HG03280 (cell line): ENCODE measurements at regions not wholly inside any gene's neighbourhood (a gene's known extent, or its start where the extent isn't known, plus 50 kb on each side); places are given as distances from the start of the nearest gene placed in this dataset.

ENCODE experiments used
- ATAC-seq: cut with Tn5 transposase; IDR thresholded peaks from one replicate; pipeline ENCODE4 v1.9.1; 2021; ENCODE audit warnings: mild to moderate bottlenecking, moderate library complexity; ENCODE audit not compliant: unreplicated experiment

DNA sequence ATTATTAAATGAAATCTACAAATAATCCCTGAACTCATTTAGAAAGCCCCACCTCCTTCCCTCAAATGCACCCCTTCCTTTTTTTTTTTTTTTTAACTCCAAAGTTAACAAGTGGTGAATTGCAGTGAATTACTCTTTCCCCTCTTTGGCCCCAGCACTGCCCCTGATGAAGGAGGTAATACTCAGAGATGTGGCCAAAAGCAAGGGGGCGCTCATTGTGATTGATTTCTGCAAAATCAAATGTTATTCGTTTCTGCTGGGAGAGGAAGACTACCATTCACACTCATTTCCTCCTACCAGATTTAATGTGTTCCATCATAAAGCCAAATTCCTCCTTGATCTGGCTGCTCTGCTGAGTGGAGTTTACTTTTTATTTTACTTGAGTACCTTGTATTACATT, 259.4 kb downstream of the GPD2 start:
- no peak for ATAC-seq

- ATAC-seq: no peak
Measured at GRCh38 chr2:156697906-156698305, 261.7 kb downstream of the GPD2 start.

- ATAC-seq: no peak
Measured at GRCh38 chr2:156700681-156701080, 264.5 kb downstream of the GPD2 start.

GRCh38 chr2:156702541-156702940, 266.4 kb downstream of the GPD2 start:
- no peak for ATAC-seq

GRCh38 chr2:156703642-156704041, 267.5 kb downstream of the GPD2 start:
- no peak for ATAC-seq

DNA sequence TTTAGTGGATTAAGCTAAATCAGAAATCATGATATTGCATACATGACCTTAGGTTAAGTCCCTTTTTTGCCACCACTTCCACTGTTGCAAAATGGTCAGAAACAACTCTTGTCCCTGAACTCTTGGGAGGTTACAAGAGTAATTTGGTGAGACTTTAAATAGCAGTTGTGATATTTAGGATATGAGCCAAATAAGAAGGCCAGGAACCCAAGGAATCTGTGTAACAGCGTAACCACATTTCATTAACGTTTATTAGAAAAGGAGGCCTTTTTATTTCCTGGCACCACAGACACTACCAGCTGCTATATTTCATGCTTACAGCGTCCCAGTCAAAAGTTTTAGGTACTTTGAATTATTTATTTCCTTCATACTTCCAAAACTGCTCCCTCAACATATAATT, 268.0 kb downstream of the GPD2 start:
- no peak for ATAC-seq

GRCh38 chr2:156704617-156705016, 268.4 kb downstream of the GPD2 start:
- no peak for ATAC-seq

GRCh38 chr2:156706576-156706975, 270.4 kb downstream of the GPD2 start:
- ATAC-seq: no peak

GRCh38 chr2:156708051-156708450, 271.9 kb downstream of the GPD2 start:
- ATAC-seq: no peak

- no peak for ATAC-seq
Measured at GRCh38 chr2:156709091-156709490, 272.9 kb downstream of the GPD2 start.

DNA sequence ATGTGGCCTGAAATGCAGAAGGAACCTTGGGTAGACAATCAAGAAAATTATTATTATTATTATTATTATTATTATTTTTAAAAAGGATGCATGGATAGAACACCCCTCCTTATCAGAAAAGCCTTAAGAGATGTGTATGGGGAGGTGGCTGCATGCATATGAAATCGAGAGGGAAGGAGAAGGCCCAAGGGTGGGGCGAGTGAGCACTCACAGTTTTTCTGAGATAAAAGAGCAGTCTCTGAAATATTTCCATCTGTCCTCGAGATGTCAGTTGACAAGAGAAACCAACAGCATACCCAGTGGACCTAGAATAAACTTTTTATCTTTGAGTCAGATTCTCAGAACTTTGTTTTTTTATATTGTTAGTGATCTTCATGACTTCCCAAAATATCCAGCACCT, 282.9 kb downstream of the GPD2 start:
- ATAC-seq: no peak

- no peak for ATAC-seq
Measured at GRCh38 chr2:156727867-156728266, 291.7 kb downstream of the GPD2 start.

DNA sequence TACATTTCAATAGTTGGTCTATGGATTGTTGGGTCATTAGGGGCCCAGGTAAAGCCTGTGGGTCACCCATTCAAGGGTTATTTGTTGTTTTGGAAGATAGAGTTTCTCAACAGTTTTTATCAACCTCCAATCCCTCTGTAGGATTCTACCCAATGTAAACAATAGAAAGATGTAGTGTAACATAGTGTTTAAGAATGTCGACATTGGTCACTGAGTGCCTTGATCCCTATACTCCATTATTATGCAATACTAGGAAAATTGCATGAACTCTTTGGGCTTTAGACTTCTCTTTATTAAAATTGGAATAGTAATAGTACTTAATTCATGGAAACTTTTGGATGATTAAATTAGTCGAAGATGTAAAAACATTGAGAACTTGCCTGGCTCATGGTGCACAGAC, 292.1 kb downstream of the GPD2 start:
- ATAC-seq: no peak

GRCh38 chr2:156731506-156731905, 295.3 kb downstream of the GPD2 start:
- no peak for ATAC-seq

DNA sequence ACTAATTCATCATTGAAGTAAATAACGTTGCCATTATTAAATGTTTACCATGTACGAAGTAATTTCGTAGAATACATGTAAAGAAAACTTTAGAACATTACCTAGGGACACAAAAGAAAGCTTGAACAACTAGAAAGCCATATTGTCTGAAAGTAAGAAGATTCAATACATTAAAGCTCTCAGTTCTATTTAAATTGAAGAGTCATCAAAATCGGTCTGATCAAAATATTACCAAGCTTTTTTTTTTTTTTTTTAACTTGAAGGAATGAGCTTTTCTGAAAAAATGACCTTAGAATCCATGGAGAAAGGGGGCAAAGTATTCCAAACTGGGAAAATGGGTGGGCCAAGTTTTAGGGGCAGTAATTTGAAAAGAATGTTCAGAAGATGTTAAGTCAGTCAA, 300.8 kb downstream of the GPD2 start:
- ATAC-seq: no peak

- no peak for ATAC-seq
Measured at GRCh38 chr2:156739301-156739700, 303.1 kb downstream of the GPD2 start.

DNA sequence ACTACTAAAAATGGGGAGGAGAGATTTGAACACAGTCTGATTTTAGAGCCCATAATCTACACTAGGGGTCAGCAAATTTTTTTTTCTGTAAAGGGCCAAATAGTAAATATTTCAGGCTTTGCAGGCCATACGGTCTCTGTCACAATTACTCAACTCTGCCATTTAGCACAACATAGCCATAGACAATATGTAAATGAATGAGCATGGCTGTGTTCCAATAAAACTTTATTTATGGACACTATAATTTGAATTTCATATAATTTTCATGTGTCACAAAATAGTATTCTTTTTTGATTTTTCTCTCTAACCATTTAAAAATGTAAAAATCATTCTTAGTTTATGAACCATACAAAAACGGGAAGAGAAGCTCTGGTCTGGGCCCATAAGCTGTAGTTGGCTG, 309.4 kb downstream of the GPD2 start:
- no peak for ATAC-seq

DNA sequence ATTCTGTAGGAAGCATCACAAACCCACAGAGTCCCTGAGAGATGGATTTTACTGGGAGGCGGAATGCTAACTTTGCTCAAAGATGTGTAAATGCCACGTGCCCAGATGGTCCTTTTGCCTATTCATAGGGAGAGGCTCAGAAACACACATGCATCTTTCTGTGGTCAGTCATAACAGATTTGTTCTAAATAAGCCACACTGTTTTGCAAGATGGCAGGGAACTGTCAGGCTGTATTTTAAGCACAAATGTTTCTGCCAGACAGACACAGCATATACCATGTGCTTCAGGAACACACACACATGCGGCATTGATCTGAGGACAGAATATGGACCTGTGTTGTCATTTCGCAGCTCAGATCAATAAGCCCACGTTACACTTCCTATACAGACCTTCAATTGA, 312.0 kb downstream of the GPD2 start:
- no peak for ATAC-seq

DNA sequence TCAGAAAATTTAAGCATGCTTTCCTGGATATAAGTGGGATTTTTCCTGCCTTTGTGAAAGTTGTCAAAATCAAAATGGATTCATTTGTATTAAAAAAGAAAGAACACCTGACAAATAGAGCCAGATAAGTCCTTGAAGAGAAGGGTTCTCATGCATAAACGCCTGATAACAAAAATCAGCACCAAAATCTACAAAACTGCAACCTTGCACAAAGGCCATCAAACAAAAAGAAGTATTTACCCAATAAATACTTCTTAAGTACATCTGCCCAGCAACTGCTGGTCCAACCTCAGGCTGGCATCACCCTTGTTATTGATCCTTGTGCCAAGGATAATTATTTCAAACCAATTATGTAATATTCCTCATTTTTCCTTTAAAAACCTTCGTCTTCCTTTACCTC, 315.9 kb downstream of the GPD2 start:
- no peak for ATAC-seq

DNA sequence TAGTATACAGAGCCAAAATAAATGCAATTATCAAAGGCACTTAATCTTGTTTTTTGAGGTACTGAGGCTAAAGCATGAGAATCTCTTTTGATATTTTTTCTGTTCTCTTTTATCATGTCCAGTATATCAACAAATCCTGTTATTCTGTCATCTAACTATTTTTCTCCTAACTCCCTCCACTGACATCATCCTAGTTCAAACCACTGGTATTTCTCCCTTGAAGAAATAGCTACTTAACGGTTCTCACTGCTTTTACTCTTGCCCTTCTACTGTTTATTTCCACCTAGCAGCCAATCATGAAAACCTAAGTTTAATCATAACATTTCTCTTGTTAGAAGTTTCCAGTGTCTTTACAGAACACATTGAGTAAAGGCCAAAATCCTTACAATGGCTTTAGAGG, 317.6 kb downstream of the GPD2 start:
- no peak for ATAC-seq

- no peak for ATAC-seq
Measured at GRCh38 chr2:156756516-156756915, 320.3 kb downstream of the GPD2 start.

DNA sequence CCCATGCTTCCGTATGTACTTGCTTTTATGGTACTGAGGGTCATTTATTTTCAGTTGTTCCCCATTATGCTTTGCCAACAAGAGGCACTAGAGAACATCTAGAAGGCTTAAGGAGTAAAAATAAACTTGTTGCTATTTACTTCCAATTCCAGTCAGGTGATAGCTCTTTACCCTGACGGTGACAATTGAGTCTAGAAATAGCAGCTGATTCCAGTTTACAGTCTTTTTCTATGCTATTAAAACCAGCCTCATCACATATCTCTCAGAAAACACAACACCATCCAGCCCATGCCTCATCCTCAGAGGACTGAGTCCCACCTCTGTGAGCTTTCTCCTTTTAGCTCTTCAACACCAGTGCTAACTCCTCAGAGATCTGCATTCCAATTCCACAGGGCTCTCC, 327.0 kb downstream of the GPD2 start:
- no peak for ATAC-seq

DNA sequence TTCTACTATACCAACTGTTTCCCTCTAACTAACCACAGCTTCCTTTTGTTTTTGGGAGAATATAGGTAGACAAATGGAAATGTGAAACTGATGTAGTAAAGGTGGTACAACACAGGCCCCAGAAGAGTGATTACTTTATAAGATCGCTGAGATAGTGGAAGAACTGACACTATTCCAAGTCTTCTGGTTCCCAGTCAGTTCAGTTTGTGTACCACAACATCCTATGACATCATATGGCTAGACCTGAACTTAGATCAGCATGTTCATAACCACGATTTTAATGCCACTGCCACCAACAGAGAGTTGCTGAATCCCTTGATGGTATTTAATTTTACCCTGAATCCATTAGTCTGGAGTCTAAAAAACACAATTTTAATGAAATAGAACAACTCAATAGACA, 328.9 kb downstream of the GPD2 start:
- no peak for ATAC-seq

DNA sequence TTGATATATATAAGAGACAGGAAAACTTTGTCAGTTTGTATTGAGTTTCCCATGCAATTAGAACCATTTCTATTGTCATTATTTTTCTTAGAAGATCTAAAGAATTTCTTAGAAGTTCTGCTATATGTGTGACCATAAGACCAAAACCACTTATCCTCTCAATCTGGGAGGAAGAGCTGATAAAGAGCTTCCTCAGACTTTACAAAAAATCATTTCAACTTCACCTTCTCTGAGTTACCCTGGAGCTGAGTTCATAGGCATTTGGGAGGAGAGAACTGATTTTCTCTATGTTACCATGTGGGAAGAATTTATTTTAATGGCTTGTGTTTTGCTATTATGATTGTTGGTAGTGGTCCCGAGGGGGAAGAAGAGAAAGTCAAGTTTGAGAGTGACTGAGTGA, 329.3 kb downstream of the GPD2 start:
- ATAC-seq: no peak
